GM06990 (cell line): ENCODE measurements at regions not wholly inside any gene's neighbourhood (a gene's known extent, or its start where the extent isn't known, plus 50 kb on each side); places are given as distances from the start of the nearest gene placed in this dataset.

Experiments
- DNase-seq: peaks from one replicate; pipeline ENCODE4 v3.0.0-alpha.2; 2011; ENCODE audit not compliant: insufficient read length; ENCODE audit errors: extremely low read depth
- H3K27me3 ChIP-seq: replicated peaks from 2 replicates; pipeline ENCODE4 v1.6.0; 2011; ENCODE audit warnings: low read length; ENCODE audit not compliant: control insufficient read depth, insufficient read depth
- H3K36me3 ChIP-seq: 2 replicates; pipeline ENCODE4 v1.5.1; 2011; ENCODE audit warnings: low read length; ENCODE audit not compliant: control insufficient read depth, insufficient read depth
- H3K4me3 ChIP-seq: replicated peaks from 2 replicates; pipeline ENCODE4 v1.5.1; 2011; ENCODE audit warnings: low read depth, mild to moderate bottlenecking, control low read depth, low read length
- TF ChIP-seq, protein P1 (sequence below): IDR thresholded peaks from 2 replicates; pipeline ENCODE4 v1.5.1; 2011; ENCODE audit warnings: low read length, control low read depth, mild to moderate bottlenecking, inconsistent platforms; ENCODE audit not compliant: insufficient read depth, poor library complexity, severe bottlenecking

DNA sequence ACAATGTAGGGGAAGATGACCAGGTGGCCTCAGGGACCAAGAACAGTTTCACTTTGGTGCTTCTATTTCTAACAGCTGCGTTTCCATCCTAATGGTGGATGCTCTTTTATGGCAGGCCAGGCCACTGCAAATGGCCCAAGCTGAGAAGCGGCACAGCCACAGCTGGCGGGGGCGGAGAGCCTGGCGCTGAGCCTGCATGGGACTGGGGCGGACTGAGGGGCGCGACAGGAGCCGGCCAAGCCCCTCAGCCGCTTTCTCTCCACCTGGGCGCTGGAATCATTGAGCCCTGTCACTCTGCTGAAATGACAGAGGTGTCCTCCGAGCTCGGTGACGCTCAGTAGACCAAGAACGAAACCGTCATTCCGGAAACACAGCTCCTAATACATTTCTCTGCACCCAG is 317.3 kb upstream of the PDE4D start:
- no peak overlapping the region for H3K4me3 ChIP-seq
- no peak for DNase-seq
- TF ChIP-seq, protein P1, sequence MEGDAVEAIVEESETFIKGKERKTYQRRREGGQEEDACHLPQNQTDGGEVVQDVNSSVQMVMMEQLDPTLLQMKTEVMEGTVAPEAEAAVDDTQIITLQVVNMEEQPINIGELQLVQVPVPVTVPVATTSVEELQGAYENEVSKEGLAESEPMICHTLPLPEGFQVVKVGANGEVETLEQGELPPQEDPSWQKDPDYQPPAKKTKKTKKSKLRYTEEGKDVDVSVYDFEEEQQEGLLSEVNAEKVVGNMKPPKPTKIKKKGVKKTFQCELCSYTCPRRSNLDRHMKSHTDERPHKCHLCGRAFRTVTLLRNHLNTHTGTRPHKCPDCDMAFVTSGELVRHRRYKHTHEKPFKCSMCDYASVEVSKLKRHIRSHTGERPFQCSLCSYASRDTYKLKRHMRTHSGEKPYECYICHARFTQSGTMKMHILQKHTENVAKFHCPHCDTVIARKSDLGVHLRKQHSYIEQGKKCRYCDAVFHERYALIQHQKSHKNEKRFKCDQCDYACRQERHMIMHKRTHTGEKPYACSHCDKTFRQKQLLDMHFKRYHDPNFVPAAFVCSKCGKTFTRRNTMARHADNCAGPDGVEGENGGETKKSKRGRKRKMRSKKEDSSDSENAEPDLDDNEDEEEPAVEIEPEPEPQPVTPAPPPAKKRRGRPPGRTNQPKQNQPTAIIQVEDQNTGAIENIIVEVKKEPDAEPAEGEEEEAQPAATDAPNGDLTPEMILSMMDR, result no peak
- no peaks in the 10 kb centered on the region for H3K27me3 ChIP-seq
- no peaks in the 10 kb centered on the region for H3K36me3 ChIP-seq

DNA sequence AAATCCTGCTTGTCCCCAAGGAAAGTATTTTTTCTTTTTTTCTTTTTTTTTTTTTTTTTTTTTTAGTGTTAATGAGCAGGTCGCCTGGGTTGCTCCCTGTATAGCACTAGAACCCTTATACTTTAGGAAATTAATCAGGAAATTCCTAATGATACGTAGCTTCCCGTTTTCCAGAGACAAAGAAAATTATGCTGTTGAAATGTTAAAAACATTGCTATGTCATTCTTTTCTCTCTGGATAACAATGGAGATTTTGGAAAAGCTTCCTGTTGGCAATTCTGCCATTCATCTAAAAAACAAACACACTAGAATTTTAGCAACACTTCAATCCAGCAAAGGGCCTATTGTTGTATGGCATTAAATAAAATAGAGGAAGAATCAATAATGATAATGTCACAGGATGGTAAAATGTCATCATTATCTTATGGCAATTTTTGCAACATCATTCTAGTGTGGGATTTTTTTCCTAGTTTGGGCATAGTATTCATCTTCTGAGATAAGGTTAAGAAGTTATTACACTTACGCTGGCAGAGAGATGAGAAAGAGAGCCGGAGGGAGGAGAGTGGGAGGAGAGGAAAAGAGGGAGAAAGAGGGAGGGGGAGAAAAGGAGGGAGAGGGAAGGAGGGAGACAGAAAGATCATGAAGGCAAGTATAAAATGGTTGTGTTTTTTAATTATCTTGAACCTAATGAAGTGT is 315.8 kb upstream of the PDE4D start:
- no peak overlapping the region for H3K4me3 ChIP-seq
- TF ChIP-seq, protein P1, result no peak

DNA sequence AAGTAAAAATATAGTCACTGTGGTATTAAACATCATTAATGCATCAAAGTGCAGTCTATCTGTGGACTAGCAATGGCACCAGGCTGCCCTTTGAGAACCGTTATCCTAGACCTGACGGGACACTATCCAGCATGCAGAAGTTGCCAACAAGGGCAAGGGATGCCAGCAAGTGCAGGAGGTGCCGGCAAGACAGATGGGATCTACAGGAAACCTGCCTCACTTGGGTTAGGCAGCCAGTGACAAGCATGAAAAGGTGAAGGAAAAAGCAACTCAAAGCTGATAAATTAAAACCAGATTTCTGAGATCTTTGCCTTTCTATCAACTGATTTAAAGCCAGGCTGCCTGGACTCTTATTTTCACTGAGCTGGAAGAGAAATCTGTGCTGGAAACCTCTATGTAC is 315.2 kb upstream of the PDE4D start:
- H3K36me3 ChIP-seq, result no peaks in the 10 kb centered on the region
- DNase-seq, result no peak
- no peak overlapping the region for H3K4me3 ChIP-seq
- H3K27me3 ChIP-seq, result no peaks in the 10 kb centered on the region
- TF ChIP-seq, protein P1, result no peak

More for the DNA sequence above, 315.8 kb upstream of the PDE4D start:
- H3K36me3 ChIP-seq, result no peaks in the 10 kb centered on the region
- no peaks in the 10 kb centered on the region for H3K27me3 ChIP-seq
- no peak for DNase-seq

DNA sequence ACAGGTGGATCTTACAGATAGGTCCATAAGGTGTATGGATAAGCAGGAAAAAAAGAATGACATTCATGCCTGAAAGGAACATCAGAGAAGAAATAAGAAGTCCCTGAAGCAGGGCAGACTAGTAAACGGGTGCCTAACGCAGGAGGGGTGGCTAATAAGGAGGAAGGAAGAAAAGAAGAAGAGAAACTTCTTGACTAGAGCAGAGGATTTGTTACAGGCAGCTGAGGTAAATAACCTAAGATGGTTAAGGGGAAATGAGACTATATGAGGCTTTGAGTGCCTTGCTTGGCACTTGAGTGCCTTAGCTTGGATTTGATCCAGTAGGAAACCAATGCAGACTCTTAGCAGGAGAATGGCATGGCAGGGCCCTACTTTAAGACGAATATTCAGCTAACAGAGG is 313.5 kb upstream of the PDE4D start:
- no peak for DNase-seq
- TF ChIP-seq, protein P1, result no peak
- no peak overlapping the region for H3K4me3 ChIP-seq

DNA sequence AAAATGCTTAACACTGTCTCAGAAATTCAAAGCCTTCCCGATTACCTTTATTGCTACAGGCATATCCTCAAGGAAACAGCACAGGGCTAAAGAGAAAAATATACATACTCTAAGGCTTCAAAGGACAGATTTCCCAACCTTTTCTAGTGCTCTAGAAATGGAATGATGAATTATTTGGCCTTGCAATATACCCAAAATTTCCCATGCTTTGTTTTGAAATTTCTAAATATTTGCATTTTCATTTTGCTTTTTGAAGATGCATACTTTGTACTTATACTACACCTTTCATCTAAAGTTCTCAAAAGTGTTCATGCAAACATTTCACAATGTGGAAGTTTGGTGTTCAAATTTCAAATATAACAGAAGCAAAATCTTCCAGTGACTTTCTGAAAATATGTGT is 312.7 kb upstream of the PDE4D start:
- Histone ChIP-seq H3K27me3 (no peaks in the 10 kb centered on the region), H3K36me3 (no peaks in the 10 kb centered on the region), H3K4me3 (no peak overlapping the region)
- TF ChIP-seq, protein P1, result no peak
- no peak for DNase-seq

More for the DNA sequence above, 313.5 kb upstream of the PDE4D start:
- Histone ChIP-seq H3K27me3 (no peaks in the 10 kb centered on the region), H3K36me3 (no peaks in the 10 kb centered on the region)

DNA sequence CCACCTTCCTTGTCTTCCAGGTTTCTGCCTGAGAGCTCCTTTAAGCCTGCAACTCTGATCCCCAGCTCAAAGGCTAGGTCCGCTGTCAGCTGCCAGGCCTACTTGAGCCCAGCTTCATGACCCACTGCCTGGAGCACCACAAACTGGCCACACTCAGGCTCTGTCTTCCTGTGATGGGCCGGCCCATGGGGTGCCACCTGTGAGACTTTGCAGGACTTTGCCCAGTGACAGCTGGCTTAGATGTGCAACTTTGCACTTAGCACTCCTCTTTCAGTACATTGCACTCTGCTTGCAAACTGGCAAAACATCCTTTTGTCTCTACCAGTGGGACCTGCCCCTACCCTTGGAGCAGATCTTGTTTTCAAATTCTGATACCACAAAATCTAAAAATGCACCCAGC is 311.5 kb upstream of the PDE4D start:
- DNase-seq, result no peak
- no peak overlapping the region for H3K4me3 ChIP-seq
- H3K27me3 ChIP-seq, result no peaks in the 10 kb centered on the region
- TF ChIP-seq, protein P1, result no peak
- no peaks in the 10 kb centered on the region for H3K36me3 ChIP-seq
